B cell (primary cell): ENCODE measurements at regions not wholly inside any gene's neighbourhood (a gene's known extent, or its start where the extent isn't known, plus 50 kb on each side); places are given as distances from the start of the nearest gene placed in this dataset.

Experiments used
- ATAC-seq: fragments of 200-7000 bp; cut with Tn5 transposase; one replicate; pipeline ENCODE4 v1.10.0; 2021; ENCODE audit warnings: low read depth, mild to moderate bottlenecking, moderate number of reproducible peaks, moderate library complexity
- CTCF ChIA-PET: fragments of 350-600 bp; sonication (Branson Sonifier 250); formaldehyde crosslinking; loops from one replicate; lab custom pipeline; 2021; ENCODE audit warnings: antibody characterized with exemption, inconsistent platforms; lab: Charles Lee
- POLR2A ChIA-PET: fragments of 350-600 bp; sonication (Branson Sonifier 250); formaldehyde crosslinking; loops from one replicate; lab custom pipeline; 2021; ENCODE audit warnings: antibody characterized with exemption; lab: Charles Lee
- DNase-seq: peaks from one replicate; pipeline ENCODE4 v3.0.0; 2013
- H2AFZ ChIP-seq: 2 replicates; pipeline ENCODE4 v1.6.1; 2012; ENCODE audit warnings: mild to moderate bottlenecking, low read depth, low read length; ENCODE audit not compliant: insufficient read depth, poor library complexity, severe bottlenecking
- H3K27ac ChIP-seq, 2 donors: 1 replicate in 1 of 2; 2 replicates in 1 of 2; pipeline ENCODE4 v1.5.1; 2012 to 2013; ENCODE audit warnings: low read length in 2 of 2, mild to moderate bottlenecking in 2 of 2, moderate library complexity in 1 of 2
- H3K27me3 ChIP-seq, 4 experiments: fragments of 200-600 bp in 1 of 4; sonication (generic) in 1 of 4; replicated peaks in 1 of 4; 1 replicate in 2 of 4; 2 replicates in 2 of 4; pipeline versions ENCODE4 v1.6.1 to v1.7.0; 2013 to 2016; ENCODE audit warnings: low read length in 3 of 4, mild to moderate bottlenecking in 2 of 4, mixed read lengths in 1 of 4, moderate library complexity in 1 of 4; ENCODE audit not compliant: insufficient read depth in 4 of 4, control insufficient read depth in 3 of 4; ENCODE audit errors: control extremely low read depth in 1 of 4
- H3K36me3 ChIP-seq, 2 experiments: replicated peaks in 1 of 2; 1 replicate in 1 of 2; 2 replicates in 1 of 2; pipeline versions ENCODE4 v1.6.1 to v1.7.1; 2013; ENCODE audit warnings: low read length in 1 of 2; ENCODE audit not compliant: insufficient read depth in 2 of 2, control insufficient read depth in 1 of 2; ENCODE audit errors: control extremely low read depth in 1 of 2, extremely low read depth in 1 of 2
- H3K4me1 ChIP-seq, 2 donors: fragments of 200-600 bp in 1 of 2; sonication (generic) in 1 of 2; 1 replicate in 1 of 2; 2 replicates in 1 of 2; pipeline versions ENCODE4 v1.5.1 to v1.6.1; 2013 to 2017; ENCODE audit warnings: low read length in 2 of 2; ENCODE audit not compliant: control insufficient read depth in 2 of 2, insufficient read depth in 2 of 2
- H3K4me2 ChIP-seq: replicated peaks from 2 replicates; pipeline ENCODE3; 2012; ENCODE audit warnings: mild to moderate bottlenecking, low read depth, low read length; ENCODE audit not compliant: poor library complexity, severe bottlenecking
- H3K4me3 ChIP-seq, 5 experiments: fragments of 200-600 bp in 1 of 5; sonication (generic) in 1 of 5; 1 replicate in 3 of 5; 2 replicates in 2 of 5; pipeline versions ENCODE4 v1.5.1 to v1.7.0; 2011 to 2016; ENCODE audit warnings: low read length in 4 of 5, mild to moderate bottlenecking in 4 of 5, low read depth in 2 of 5, control low read depth in 1 of 5, moderate library complexity in 1 of 5; ENCODE audit not compliant: insufficient read depth in 1 of 5; ENCODE audit errors: control extremely low read depth in 1 of 5, extremely low read depth in 1 of 5
- H3K79me2 ChIP-seq: fragments of 200-600 bp; sonication (generic); one replicate; pipeline ENCODE4 v1.6.0; 2016; ENCODE audit warnings: low read length; ENCODE audit not compliant: control insufficient read depth, insufficient read depth
- H3K9ac ChIP-seq: fragments of 200-600 bp; sonication (generic); 2 replicates; pipeline ENCODE4 v1.6.1; 2017; ENCODE audit warnings: mild to moderate bottlenecking, low read length, moderate library complexity
- H3K9me3 ChIP-seq, 3 donors: one replicate each; pipeline versions ENCODE4 v1.6.1 to v1.7.1; 2013; ENCODE audit warnings: low read length in 2 of 3; ENCODE audit not compliant: control insufficient read depth in 2 of 3, insufficient read depth in 1 of 3; ENCODE audit errors: control extremely low read depth in 1 of 3
- H4K20me1 ChIP-seq: 2 replicates; pipeline ENCODE4 v1.6.0; 2012; ENCODE audit warnings: mild to moderate bottlenecking, low read length; ENCODE audit not compliant: insufficient read depth, control insufficient read depth, poor library complexity, severe bottlenecking
- H3K27ac Mint-ChIP-seq: one replicate; pipeline ENCODE4 v1.8.0; 2021; ENCODE audit warnings: mixed read lengths
- H3K27me3 Mint-ChIP-seq: one replicate; pipeline ENCODE4 v1.8.0; 2021; ENCODE audit warnings: mixed read lengths
- H3K4me1 Mint-ChIP-seq: one replicate; pipeline ENCODE4 v1.8.0; 2021; ENCODE audit warnings: mixed read lengths
- H3K4me3 Mint-ChIP-seq: one replicate; pipeline ENCODE4 v1.8.0; 2021; ENCODE audit warnings: mixed read lengths
- H3K9me3 Mint-ChIP-seq: one replicate; pipeline ENCODE4 v1.8.0; 2022; ENCODE audit warnings: mixed read lengths; ENCODE audit not compliant: insufficient read depth
- CTCF ChIP-seq: fragments of 200-600 bp; IDR thresholded peaks from one replicate; pipeline ENCODE4 v1.8.0; 2022; ENCODE audit warnings: antibody characterized with exemption, mild to moderate bottlenecking
- EZH2 ChIP-seq: IDR thresholded peaks from 2 replicates; pipeline ENCODE4 v1.6.1; 2012; ENCODE audit warnings: borderline replicate concordance, low read depth, mild to moderate bottlenecking, moderate library complexity, low read length; ENCODE audit not compliant: insufficient read depth, poor library complexity, severe bottlenecking
- WGBS: methylation state at CpG from one replicate; pipeline ENCODE4 v1.1.5; 2013; ENCODE audit warnings: missing lambda C conversion rate; ENCODE audit not compliant: insufficient coverage; 5-methylcytosine and 5-hydroxymethylcytosine counted together
- intact Hi-C: fragments of 100-400 bp; cut with micrococcal nuclease; formaldehyde crosslinking; loops from one replicate; pipeline ENCODE4 v1.10.0; 2022

GRCh38 chr7:53940483-53940882, 601.7 kb upstream of the VSTM2A start:
- intact Hi-C loops, result no loop called here
- Histone ChIP-seq H3K79me2 (no peaks in the 10 kb centered on the region), H3K27ac (no peak overlapping the region), H3K9ac (no peak overlapping the region), H3K4me3 (no peak overlapping the region), H3K4me2 (no peak overlapping the region), H3K27me3 (no peaks in the 10 kb centered on the region), H3K36me3 (no peaks in the 10 kb centered on the region), H2AFZ (no peak overlapping the region), H3K9me3 (peaks cover 0 to 3% (median 0%) of the 10 kb centered on the region in 3 donors), H4K20me1 (no peaks in the 10 kb centered on the region), H3K4me1 (no peaks in the 10 kb centered on the region)
- WGBS, result no CpG with 5 or more reads among the region's 3 CpGs
- Mint-ChIP-seq H3K27ac (no peak overlapping the region), H3K27me3 (no peaks in the 10 kb centered on the region), H3K9me3 (peaks cover 6% of the 10 kb centered on the region), H3K4me1 (no peaks in the 10 kb centered on the region), H3K4me3 (no peak overlapping the region)
- POLR2A ChIA-PET, result no interaction called here
- TF ChIP-seq CTCF, result no peak
- TF ChIP-seq EZH2, result no peak
- no peak for DNase-seq
- CTCF ChIA-PET, result no interaction called here
- no peak for ATAC-seq

- H3K36me3 ChIP-seq, result no peaks in the 10 kb centered on the region
- Mint-ChIP-seq H3K9me3 (peaks cover 5% of the 10 kb centered on the region), H3K27me3 (no peaks in the 10 kb centered on the region), H3K4me1 (no peaks in the 10 kb centered on the region), H3K4me3 (no peak overlapping the region), H3K27ac (no peak overlapping the region)
- H4K20me1 ChIP-seq, result no peaks in the 10 kb centered on the region
- H3K9me3 ChIP-seq, result no peaks in the 10 kb centered on the region
- H2AFZ ChIP-seq, result no peak overlapping the region
- intact Hi-C loops, result no loop called here
- H3K27ac ChIP-seq, result no peak overlapping the region
- no peak for DNase-seq
- no peaks in the 10 kb centered on the region for H3K4me1 ChIP-seq
- no peak overlapping the region for H3K4me2 ChIP-seq
- CTCF ChIA-PET, result no interaction called here
- TF ChIP-seq CTCF, result no peak
- TF ChIP-seq EZH2, result no peak
- no peak for ATAC-seq
- 100% methylated on average over 2 of the region's 6 CpGs for WGBS
- H3K9ac ChIP-seq, result no peak overlapping the region
- no peaks in the 10 kb centered on the region for H3K79me2 ChIP-seq
- H3K27me3 ChIP-seq, result no peaks in the 10 kb centered on the region
- H3K4me3 ChIP-seq, result no peak overlapping the region
- POLR2A ChIA-PET, result no interaction called here
Observed at GRCh38 chr7:53947732-53948131, 594.4 kb upstream of the VSTM2A start.
